GM18909 (cell line): ENCODE measurements at regions not wholly inside any gene's neighbourhood (a gene's known extent, or its start where the extent isn't known, plus 50 kb on each side); places are given as distances from the start of the nearest gene placed in this dataset.

ENCODE experiments used
- ATAC-seq: cut with Tn5 transposase; IDR thresholded peaks from one replicate; pipeline ENCODE4 v1.9.1; 2021; ENCODE audit warnings: mild to moderate bottlenecking; ENCODE audit not compliant: unreplicated experiment, poor library complexity

DNA sequence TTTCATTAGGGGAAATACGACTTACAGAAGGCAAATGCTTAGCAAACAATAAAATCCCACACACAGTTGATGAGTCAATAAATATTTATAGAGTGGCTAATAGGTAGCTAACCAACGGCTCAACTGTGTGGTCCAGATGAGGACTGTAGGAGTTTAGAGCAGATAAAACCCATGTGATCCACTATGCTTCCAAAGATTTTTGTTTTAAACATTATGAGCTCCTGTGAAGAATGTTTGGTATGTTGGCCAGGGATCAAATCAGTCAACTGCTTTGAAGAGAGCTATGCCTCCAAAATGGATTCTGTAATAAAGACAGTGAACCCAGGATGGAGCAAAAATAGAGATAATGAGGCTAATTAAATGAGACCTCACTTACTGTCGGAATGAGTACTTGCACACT lies 72.3 kb upstream of the COL11A1 start:
- no peak for ATAC-seq

DNA sequence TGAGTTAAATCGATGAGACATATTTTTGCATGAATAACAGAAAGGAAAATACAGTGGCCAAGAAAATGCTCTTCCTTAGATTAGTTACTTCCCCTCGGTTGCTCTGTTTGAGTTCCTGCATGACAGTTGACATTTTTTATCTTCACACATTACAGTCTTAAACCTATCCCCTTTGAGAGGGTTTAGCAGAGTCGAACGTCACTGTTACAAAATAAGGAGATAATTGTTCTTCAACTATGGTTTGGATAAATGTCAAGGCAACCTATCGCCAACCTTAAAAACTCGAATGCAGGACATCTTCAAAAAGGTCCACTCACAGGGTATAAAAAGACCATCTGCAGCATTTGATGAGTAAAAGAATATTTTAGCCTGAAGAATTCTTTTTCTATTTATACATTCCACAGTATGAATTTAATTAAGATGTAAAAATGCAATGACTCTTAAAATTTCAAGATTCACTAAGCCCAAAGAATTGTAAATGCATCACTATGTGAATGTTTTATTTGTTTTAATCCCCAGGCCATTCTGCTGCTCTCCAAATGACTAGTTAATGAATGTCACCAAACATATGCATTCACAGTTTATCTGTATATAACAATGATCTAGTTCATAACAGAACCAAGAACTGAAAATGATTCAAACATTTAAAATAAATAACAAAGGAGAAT lies 68.9 kb upstream of the COL11A1 start:
- no peak for ATAC-seq

DNA sequence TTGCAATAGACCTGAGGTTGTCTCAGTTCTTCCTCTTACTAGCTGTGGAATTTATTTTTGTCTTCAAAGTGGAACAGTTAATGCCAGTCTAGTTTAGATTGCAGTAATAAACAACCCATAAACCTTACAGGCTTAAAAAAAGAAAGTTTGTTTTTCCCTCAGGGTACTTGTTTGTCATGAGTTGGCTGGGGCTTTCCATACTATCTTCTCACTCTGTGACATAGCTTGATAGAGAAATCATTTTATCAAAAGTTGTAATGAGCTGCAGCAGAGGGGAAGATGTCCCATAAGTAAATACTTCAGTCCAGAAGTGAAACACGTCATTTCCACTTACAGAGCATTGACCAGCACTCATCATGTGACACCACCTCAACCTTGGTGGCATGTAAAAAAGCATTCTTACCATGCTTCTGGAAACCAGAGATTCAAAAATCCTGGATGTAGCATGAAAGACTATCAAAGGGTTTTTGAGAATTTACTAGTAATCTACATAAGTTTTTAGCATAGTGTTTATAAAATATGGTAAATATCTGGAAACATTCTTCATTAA lies 62.8 kb upstream of the COL11A1 start:
- no peak for ATAC-seq

DNA sequence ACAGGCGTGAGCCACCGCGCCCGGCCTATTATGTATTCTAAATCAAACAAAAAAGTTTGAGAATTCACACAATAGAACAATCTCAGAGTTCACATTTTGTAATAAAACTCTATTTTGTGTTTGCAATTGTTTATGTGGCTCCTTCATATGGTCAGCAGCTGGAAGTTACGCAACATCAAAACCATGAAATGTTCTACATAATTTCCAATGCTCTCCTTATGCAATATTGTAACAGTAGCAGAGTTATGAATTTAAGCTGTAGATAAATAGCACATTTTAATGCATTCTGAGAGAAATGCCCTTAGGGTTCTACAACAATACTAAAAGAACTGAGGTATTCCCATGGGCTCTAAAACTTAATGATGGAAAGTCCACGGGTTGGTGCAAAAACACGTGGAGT lies 62.3 kb upstream of the COL11A1 start:
- ATAC-seq = no peak

DNA sequence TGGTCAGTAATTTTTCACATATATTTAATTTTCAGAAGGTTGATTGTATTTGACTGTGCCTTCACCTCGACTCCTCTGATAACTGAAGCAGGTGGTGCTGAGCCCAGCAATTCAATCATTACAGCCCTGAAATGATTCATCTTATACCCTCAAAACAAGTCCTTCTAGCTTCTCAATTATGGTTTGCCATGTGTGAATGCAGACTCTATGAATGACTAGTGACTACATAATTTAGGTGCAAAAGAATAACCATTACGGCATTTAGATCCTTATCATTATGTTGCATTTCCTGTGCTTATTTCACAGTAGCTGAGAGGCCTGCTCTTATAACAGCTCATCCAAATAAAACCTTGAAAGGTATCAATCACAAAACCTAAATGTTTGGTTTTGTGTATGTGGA lies 54.0 kb upstream of the COL11A1 start:
- no peak for ATAC-seq

DNA sequence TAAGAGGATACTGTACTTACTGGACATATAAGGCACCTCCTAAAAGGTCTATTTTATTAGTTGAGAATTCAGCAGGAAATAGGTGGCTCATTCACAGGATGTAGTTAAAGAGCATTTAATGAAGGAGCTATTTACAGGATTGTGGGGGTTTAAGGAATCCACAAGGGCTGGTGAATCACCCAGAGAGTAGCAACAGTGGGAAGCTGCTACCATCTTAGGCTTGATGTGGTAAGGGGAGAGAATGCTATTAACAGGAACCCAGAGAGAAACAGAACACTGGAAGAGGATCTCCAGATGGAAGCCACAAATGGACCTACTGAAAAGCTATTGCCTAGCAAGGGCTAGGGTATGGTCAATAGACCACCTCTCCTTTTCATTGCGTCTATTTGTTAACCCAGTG lies 52.0 kb upstream of the COL11A1 start:
- ATAC-seq = no peak
